ENCODE measurements at regions not wholly inside any gene's neighbourhood (a gene's known extent, or its start where the extent isn't known, plus 50 kb on each side); places are given as distances from the start of the nearest gene placed in this dataset.

- no peak for DNase-seq (ENCODE audit: low read depth, low spot score)
- ChIA-PET CTCF (no interaction called here), POLR2A (no interaction called here)
- ATAC-seq, result no peak
- intact Hi-C loops (cut with micrococcal nuclease; ENCODE audit: unreplicated experiment) (no loop called here), in situ Hi-C loops (cut with HindIII; ENCODE audit: low pct_unique_long_range_greater_than_20kb, low sequenced_read_pairs) (no loop called here)
- no peaks in the 10 kb centered on the region for H3K4me1 ChIP-seq (ENCODE audit: control insufficient read depth, insufficient read depth, low read length)
- no peak overlapping the region for H3K27ac ChIP-seq (ENCODE audit: low read length)
- H3K36me3 ChIP-seq (ENCODE audit: control insufficient read depth, insufficient read depth, low read length), result no peaks in the 10 kb centered on the region
- no peak overlapping the region for H3K4me3 ChIP-seq (ENCODE audit: low read depth in 2 of 2, low read length in 2 of 2)
- H3K9me3 ChIP-seq (ENCODE audit: control insufficient read depth, insufficient read depth, low read depth, low read length), result no peaks in the 10 kb centered on the region
- BruUV-seq (replicated peaks), result no TSS peak
- H3K27me3 ChIP-seq (ENCODE audit: control insufficient read depth, insufficient read depth, low read length), result no peaks in the 10 kb centered on the region
- TF ChIP-seq, protein P1, sequence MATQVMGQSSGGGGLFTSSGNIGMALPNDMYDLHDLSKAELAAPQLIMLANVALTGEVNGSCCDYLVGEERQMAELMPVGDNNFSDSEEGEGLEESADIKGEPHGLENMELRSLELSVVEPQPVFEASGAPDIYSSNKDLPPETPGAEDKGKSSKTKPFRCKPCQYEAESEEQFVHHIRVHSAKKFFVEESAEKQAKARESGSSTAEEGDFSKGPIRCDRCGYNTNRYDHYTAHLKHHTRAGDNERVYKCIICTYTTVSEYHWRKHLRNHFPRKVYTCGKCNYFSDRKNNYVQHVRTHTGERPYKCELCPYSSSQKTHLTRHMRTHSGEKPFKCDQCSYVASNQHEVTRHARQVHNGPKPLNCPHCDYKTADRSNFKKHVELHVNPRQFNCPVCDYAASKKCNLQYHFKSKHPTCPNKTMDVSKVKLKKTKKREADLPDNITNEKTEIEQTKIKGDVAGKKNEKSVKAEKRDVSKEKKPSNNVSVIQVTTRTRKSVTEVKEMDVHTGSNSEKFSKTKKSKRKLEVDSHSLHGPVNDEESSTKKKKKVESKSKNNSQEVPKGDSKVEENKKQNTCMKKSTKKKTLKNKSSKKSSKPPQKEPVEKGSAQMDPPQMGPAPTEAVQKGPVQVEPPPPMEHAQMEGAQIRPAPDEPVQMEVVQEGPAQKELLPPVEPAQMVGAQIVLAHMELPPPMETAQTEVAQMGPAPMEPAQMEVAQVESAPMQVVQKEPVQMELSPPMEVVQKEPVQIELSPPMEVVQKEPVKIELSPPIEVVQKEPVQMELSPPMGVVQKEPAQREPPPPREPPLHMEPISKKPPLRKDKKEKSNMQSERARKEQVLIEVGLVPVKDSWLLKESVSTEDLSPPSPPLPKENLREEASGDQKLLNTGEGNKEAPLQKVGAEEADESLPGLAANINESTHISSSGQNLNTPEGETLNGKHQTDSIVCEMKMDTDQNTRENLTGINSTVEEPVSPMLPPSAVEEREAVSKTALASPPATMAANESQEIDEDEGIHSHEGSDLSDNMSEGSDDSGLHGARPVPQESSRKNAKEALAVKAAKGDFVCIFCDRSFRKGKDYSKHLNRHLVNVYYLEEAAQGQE (IDR thresholded peaks at IDR 0.05; ENCODE audit: insufficient read depth in 1 of 2, low read depth in 2 of 2, low read length in 1 of 2), result no peak
- TF ChIP-seq TCF7L2 (IDR thresholded peaks at IDR 0.05; ENCODE audit: low read depth, low read length) (no peak), POLR2AphosphoS5 (IDR thresholded peaks at IDR 0.05; ENCODE audit: low read depth, low read length) (no peak), SIN3A (IDR thresholded peaks at IDR 0.05; ENCODE audit: borderline replicate concordance, insufficient read depth, low read depth, low read length) (no peak)
- TF ChIP-seq, protein P2, sequence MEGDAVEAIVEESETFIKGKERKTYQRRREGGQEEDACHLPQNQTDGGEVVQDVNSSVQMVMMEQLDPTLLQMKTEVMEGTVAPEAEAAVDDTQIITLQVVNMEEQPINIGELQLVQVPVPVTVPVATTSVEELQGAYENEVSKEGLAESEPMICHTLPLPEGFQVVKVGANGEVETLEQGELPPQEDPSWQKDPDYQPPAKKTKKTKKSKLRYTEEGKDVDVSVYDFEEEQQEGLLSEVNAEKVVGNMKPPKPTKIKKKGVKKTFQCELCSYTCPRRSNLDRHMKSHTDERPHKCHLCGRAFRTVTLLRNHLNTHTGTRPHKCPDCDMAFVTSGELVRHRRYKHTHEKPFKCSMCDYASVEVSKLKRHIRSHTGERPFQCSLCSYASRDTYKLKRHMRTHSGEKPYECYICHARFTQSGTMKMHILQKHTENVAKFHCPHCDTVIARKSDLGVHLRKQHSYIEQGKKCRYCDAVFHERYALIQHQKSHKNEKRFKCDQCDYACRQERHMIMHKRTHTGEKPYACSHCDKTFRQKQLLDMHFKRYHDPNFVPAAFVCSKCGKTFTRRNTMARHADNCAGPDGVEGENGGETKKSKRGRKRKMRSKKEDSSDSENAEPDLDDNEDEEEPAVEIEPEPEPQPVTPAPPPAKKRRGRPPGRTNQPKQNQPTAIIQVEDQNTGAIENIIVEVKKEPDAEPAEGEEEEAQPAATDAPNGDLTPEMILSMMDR (IDR thresholded peaks at IDR 0.05), result no peak
Measured at GRCh38 chr3:29067007-29067406, 213.9 kb upstream of the RBMS3 start.

- Histone ChIP-seq H3K27me3 (ENCODE audit: control insufficient read depth, insufficient read depth, low read length) (no peaks in the 10 kb centered on the region), H3K4me3 (ENCODE audit: low read depth in 2 of 2, low read length in 2 of 2) (no peak overlapping the region), H3K36me3 (ENCODE audit: control insufficient read depth, insufficient read depth, low read length) (no peaks in the 10 kb centered on the region), H3K27ac (ENCODE audit: low read length) (no peak overlapping the region), H3K9me3 (ENCODE audit: control insufficient read depth, insufficient read depth, low read depth, low read length) (no peaks in the 10 kb centered on the region), H3K4me1 (ENCODE audit: control insufficient read depth, insufficient read depth, low read length) (no peaks in the 10 kb centered on the region)
- DNase-seq (ENCODE audit: low read depth, low spot score) (no peak), ATAC-seq (no peak)
- no peak for TF ChIP-seq SIN3A (IDR thresholded peaks at IDR 0.05; ENCODE audit: borderline replicate concordance, insufficient read depth, low read depth, low read length)
- TF ChIP-seq, protein P2 (IDR thresholded peaks at IDR 0.05), result no peak
- TF ChIP-seq TCF7L2 (IDR thresholded peaks at IDR 0.05; ENCODE audit: low read depth, low read length), result no peak
- TF ChIP-seq POLR2AphosphoS5 (IDR thresholded peaks at IDR 0.05; ENCODE audit: low read depth, low read length), result no peak
- TF ChIP-seq, protein P1 (IDR thresholded peaks at IDR 0.05; ENCODE audit: insufficient read depth in 1 of 2, low read depth in 2 of 2, low read length in 1 of 2), result no peak
- ChIA-PET CTCF (no interaction called here), POLR2A (no interaction called here)
- in situ Hi-C loops (cut with HindIII; ENCODE audit: low pct_unique_long_range_greater_than_20kb, low sequenced_read_pairs) (no loop called here), intact Hi-C loops (cut with micrococcal nuclease; ENCODE audit: unreplicated experiment) (no loop called here)
- no TSS peak for BruUV-seq (replicated peaks)
Measured at GRCh38 chr3:29070959-29071634, 209.8 kb upstream of the RBMS3 start.
